ENCODE measurements at regions not wholly inside any gene's neighbourhood (a gene's known extent, or its start where the extent isn't known, plus 50 kb on each side); places are given as distances from the start of the nearest gene placed in this dataset.

- Mint-ChIP-seq H3K4me3 (no peak overlapping the region), H3K9me3 (peaks cover 2% of the 10 kb centered on the region; the same call in 1 of the 3 replicates), H3K36me3 (ENCODE audit: low read depth) (no peaks in the 10 kb centered on the region), H3K4me1 (peaks cover 12% of the 10 kb centered on the region), H3K27ac (no peak overlapping the region), H3K27me3 (ENCODE audit: insufficient read depth, low read depth, poor library complexity) (peaks cover 3% of the 10 kb centered on the region)
- Histone ChIP-seq H3K27ac (ENCODE audit: low read depth) (no peak overlapping the region), H3K4me2 (no peak overlapping the region), H2AFZ (no peak overlapping the region), H3K79me2 (replicated peaks; ENCODE audit: insufficient read depth) (no peaks in the 10 kb centered on the region), H4K20me1 (replicated peaks; ENCODE audit: insufficient read depth) (no peaks in the 10 kb centered on the region), H3K9me2 (ENCODE audit: insufficient read depth) (no peaks in the 10 kb centered on the region), H3K4me3 (no peak overlapping the region), H3K27me3 (ENCODE audit: insufficient read depth) (no peaks in the 10 kb centered on the region), H3K36me3 (ENCODE audit: insufficient read depth) (no peaks in the 10 kb centered on the region), H3F3A (replicated peaks; ENCODE audit: low read depth) (no peaks in the 10 kb centered on the region), H3K4me1 (ENCODE audit: insufficient read depth) (no peaks in the 10 kb centered on the region)
- no peak for TF ChIP-seq NANOG (IDR thresholded peaks at IDR 0.05; ENCODE audit: borderline replicate concordance)
- TF ChIP-seq ZNF462 (CRISPR knock-in tag; IDR thresholded peaks at IDR 0.05) = no peak
- TF ChIP-seq POLR2AphosphoS5 (IDR thresholded peaks at IDR 0.05; ENCODE audit: low read depth) = no peak
- no peak for TF ChIP-seq EZH2phosphoT487 (IDR thresholded peaks at IDR 0.05; ENCODE audit: unreplicated experiment)
- no peak for TF ChIP-seq CTCF (conservative IDR thresholded peaks at IDR 0.05; ENCODE audit: low read depth in 2 of 2)
- TF ChIP-seq EZH2 (IDR thresholded peaks at IDR 0.05; ENCODE audit: low read depth, unreplicated experiment) = no peak
- no peak for TF ChIP-seq ZNF114 (CRISPR knock-in tag; IDR thresholded peaks at IDR 0.05)
- no peak for TF ChIP-seq REST (IDR thresholded peaks at IDR 0.05; ENCODE audit: unreplicated experiment)
- TF ChIP-seq STAT1 (IDR thresholded peaks at IDR 0.05; ENCODE audit: unreplicated experiment) = no peak
- TF ChIP-seq ETS1 (IDR thresholded peaks at IDR 0.05) = no peak
- TF ChIP-seq ZNF331 (CRISPR knock-in tag; IDR thresholded peaks at IDR 0.05; ENCODE audit: low read depth) = no peak
- ATAC-seq (no peak), DNase-seq (ENCODE audit: low spot score) (no peak)
These were observed 56.4 kb upstream of the HABP2 start for GRCh38 chr10:113496111-113497109.
